H1 (cell line): ENCODE measurements at regions not wholly inside any gene's neighbourhood (a gene's known extent, or its start where the extent isn't known, plus 50 kb on each side); places are given as distances from the start of the nearest gene placed in this dataset.
"Not testable (repeated sequence)": the region's sequence is repeated elsewhere in the genome, so short reads cannot be mapped to it uniquely, and the experiment has no call there.

Experiments used
- CTCF ChIA-PET: fragments of 300-600 bp; sonication (Branson Sonifier 250); formaldehyde crosslinking; loops from one replicate; lab custom pipeline; 2021; ENCODE audit not compliant: partially characterized antibody; lab: Charles Lee
- POLR2A ChIA-PET: fragments of 300-600 bp; sonication (Branson Sonifier 250); formaldehyde crosslinking; loops from one replicate; lab custom pipeline; 2021; ENCODE audit warnings: inconsistent platforms; ENCODE audit not compliant: partially characterized antibody; lab: Charles Lee
- DNase-seq, 2 experiments: peaks; one replicate each; pipeline versions ENCODE4 v3.0.0 to v3.0.0-alpha.2; 2010 to 2022; ENCODE audit warnings: low spot score in 2 of 2, low read depth in 1 of 2, mixed read lengths in 1 of 2
- FAIRE-seq: peaks from 2 replicates; lab custom pipeline; 2011; peaks lifted over from hg19 to GRCh38; lab: Jason Lieb, UNC
- H2AFZ ChIP-seq: 2 replicates; pipeline ENCODE4 v1.8.1; 2012; ENCODE audit warnings: low read length, inconsistent platforms
- H2AK5ac ChIP-seq: 2 replicates; pipeline ENCODE4 v1.6.1; 2013; ENCODE audit warnings: low read depth, low read length
- H2BK120ac ChIP-seq: replicated peaks from 2 replicates; pipeline ENCODE3; 2013; ENCODE audit warnings: low read depth, low read length, inconsistent platforms
- H2BK12ac ChIP-seq: 2 replicates; pipeline ENCODE4 v1.6.1; 2013; ENCODE audit warnings: low read depth, low read length
- H2BK15ac ChIP-seq: 2 replicates; pipeline ENCODE4 v1.6.1; 2013; ENCODE audit warnings: low read length
- H2BK20ac ChIP-seq: 2 replicates; pipeline ENCODE4 v1.6.1; 2013; ENCODE audit warnings: low read length
- H2BK5ac ChIP-seq: 2 replicates; pipeline ENCODE4 v1.6.1; 2013; ENCODE audit warnings: low read depth, low read length
- H3K14ac ChIP-seq: 2 replicates; pipeline ENCODE4 v1.6.1; 2013; ENCODE audit warnings: inconsistent platforms; ENCODE audit not compliant: insufficient read length
- H3K18ac ChIP-seq: 2 replicates; pipeline ENCODE4 v1.6.1; 2013; ENCODE audit warnings: low read length; ENCODE audit errors: extremely low read depth
- H3K23ac ChIP-seq: 2 replicates; pipeline ENCODE4 v1.6.1; 2013; ENCODE audit warnings: inconsistent platforms; ENCODE audit not compliant: insufficient read length
- H3K23me2 ChIP-seq: 2 replicates; pipeline ENCODE4 v1.6.1; 2013; ENCODE audit warnings: low read depth, low read length
- H3K27ac ChIP-seq: 2 replicates; pipeline ENCODE4 v1.6.1; 2011; ENCODE audit warnings: low read depth, low read length, inconsistent platforms
- H3K27me3 ChIP-seq, 4 experiments: replicated peaks in 1 of 4; 1 replicate in 1 of 4; 2 replicates in 3 of 4; pipeline versions ENCODE4 v1.6.1 to v1.8.1; 2011 to 2013; ENCODE audit warnings: low read length in 3 of 4, mild to moderate bottlenecking in 3 of 4, inconsistent platforms in 2 of 4, mixed read lengths in 2 of 4, moderate library complexity in 1 of 4; ENCODE audit not compliant: control insufficient read depth in 3 of 4, insufficient read depth in 3 of 4; ENCODE audit errors: extremely low read depth in 1 of 4
- H3K36me3 ChIP-seq, 4 experiments: 2 replicates each; pipeline versions ENCODE4 v1.6.1 to v1.8.1; 2011 to 2013; ENCODE audit warnings: mild to moderate bottlenecking in 4 of 4, low read length in 3 of 4, moderate library complexity in 2 of 4, control low read depth in 1 of 4, inconsistent platforms in 1 of 4; ENCODE audit not compliant: insufficient read depth in 4 of 4, control insufficient read depth in 2 of 4
- H3K4ac ChIP-seq: replicated peaks from 2 replicates; pipeline ENCODE3; 2013; ENCODE audit warnings: low read length, low read depth, mixed read lengths, inconsistent platforms; ENCODE audit not compliant: insufficient read length
- H3K4me1 ChIP-seq, 4 experiments: replicated peaks in 1 of 4; 1 replicate in 1 of 4; 2 replicates in 3 of 4; pipeline versions ENCODE4 v1.6.1 to v1.8.1; 2011 to 2013; ENCODE audit warnings: low read length in 3 of 4, inconsistent platforms in 2 of 4, mixed read lengths in 1 of 4; ENCODE audit not compliant: insufficient read depth in 4 of 4, control insufficient read depth in 3 of 4
- H3K4me2 ChIP-seq, 2 experiments: 2 replicates each; pipeline versions ENCODE4 v1.6.1 to v1.8.1; 2011 to 2013; ENCODE audit warnings: low read depth in 2 of 2, low read length in 2 of 2, control low read depth in 1 of 2, inconsistent platforms in 1 of 2, mild to moderate bottlenecking in 1 of 2; ENCODE audit not compliant: insufficient read depth in 1 of 2
- H3K4me3 ChIP-seq, 4 experiments: fragments of 200-600, 300-600 bp in 1 of 4; sonication (generic), shearing (Covaris generic), sonication (Bioruptor Twin) in 1 of 4; 2 replicates each; pipeline versions ENCODE4 v1.5.1 to v1.8.1; 2011 to 2016; ENCODE audit warnings: low read length in 4 of 4, low read depth in 3 of 4, control low read depth in 2 of 4, inconsistent platforms in 2 of 4, mild to moderate bottlenecking in 2 of 4, mixed read lengths in 1 of 4, moderate library complexity in 1 of 4; ENCODE audit not compliant: insufficient read depth in 2 of 4; ENCODE audit errors: extremely low read depth in 1 of 4
- H3K56ac ChIP-seq: replicated peaks from 2 replicates; pipeline ENCODE3; 2013; ENCODE audit warnings: low read depth, mild to moderate bottlenecking, mixed read lengths, low read length, inconsistent platforms; ENCODE audit not compliant: insufficient read length
- H3K79me1 ChIP-seq: 2 replicates; pipeline ENCODE4 v1.6.1; 2013; ENCODE audit warnings: low read depth, low read length, control low read depth
- H3K79me2 ChIP-seq, 2 experiments: 2 replicates each; pipeline versions ENCODE4 v1.6.1 to v1.8.1; 2012 to 2013; ENCODE audit warnings: low read length in 2 of 2, mild to moderate bottlenecking in 2 of 2, inconsistent platforms in 1 of 2; ENCODE audit not compliant: insufficient read depth in 2 of 2, control insufficient read depth in 1 of 2
- H3K9ac ChIP-seq, 4 experiments: replicated peaks in 1 of 4; 1 replicate in 1 of 4; 2 replicates in 3 of 4; pipeline versions ENCODE4 v1.6.1 to v1.8.1; 2011 to 2013; ENCODE audit warnings: low read depth in 3 of 4, low read length in 3 of 4, control low read depth in 2 of 4, mild to moderate bottlenecking in 2 of 4, moderate library complexity in 2 of 4, inconsistent platforms in 1 of 4; ENCODE audit errors: extremely low read depth in 1 of 4
- H3K9me3 ChIP-seq, 2 experiments: 2 replicates each; pipeline versions ENCODE4 v1.6.1 to v1.8.1; 2012 to 2013; ENCODE audit warnings: mild to moderate bottlenecking in 2 of 2, moderate library complexity in 2 of 2, control low read depth in 1 of 2, inconsistent platforms in 1 of 2, low read depth in 1 of 2, low read length in 1 of 2, mixed read lengths in 1 of 2; ENCODE audit not compliant: insufficient read depth in 2 of 2
- H4K20me1 ChIP-seq, 2 experiments: replicated peaks in 1 of 2; 2 replicates each; pipeline versions ENCODE3 to v1.8.1; 2011 to 2013; ENCODE audit warnings: inconsistent platforms in 2 of 2, low read length in 2 of 2, mild to moderate bottlenecking in 1 of 2; ENCODE audit not compliant: insufficient read depth in 2 of 2, control insufficient read depth in 1 of 2
- H4K5ac ChIP-seq: 2 replicates; pipeline ENCODE4 v1.6.1; 2013; ENCODE audit warnings: low read length, low read depth, mixed read lengths, inconsistent platforms; ENCODE audit not compliant: insufficient read length
- H4K8ac ChIP-seq: 2 replicates; pipeline ENCODE4 v1.8.0; 2013; ENCODE audit warnings: mild to moderate bottlenecking, moderate library complexity, low read length, inconsistent platforms; ENCODE audit not compliant: insufficient read depth; ENCODE audit errors: extremely low read depth
- H4K91ac ChIP-seq: replicated peaks from 2 replicates; pipeline ENCODE3; 2013; ENCODE audit warnings: low read length, mixed read lengths, inconsistent platforms; ENCODE audit not compliant: insufficient read length
- WGBS, 2 experiments: shearing (Covaris generic) in 1 of 2; methylation state at CpG; one replicate each; pipeline versions ENCODE4 v1.1.6 to v1.1.7; 2013 to 2015; ENCODE audit warnings: low lambda C conversion rate in 2 of 2, mixed read lengths in 2 of 2, inconsistent platforms in 1 of 2, low coverage in 1 of 2, missing lambda C conversion rate in 1 of 2; ENCODE audit not compliant: insufficient replicate concordance in 2 of 2, insufficient coverage in 1 of 2, insufficient read length in 1 of 2; ENCODE audit errors: extremely low coverage in 1 of 2, missing lambda C conversion rate in 1 of 2; 5-methylcytosine and 5-hydroxymethylcytosine counted together

GRCh38 chr2:18963739-18964256 is 374.4 kb upstream of the NT5C1B start:
- H3K23me2 ChIP-seq, FAIRE-seq, H2BK15ac ChIP-seq, H3K27me3 ChIP-seq, H3K23ac ChIP-seq, H3K18ac ChIP-seq, H3K9ac ChIP-seq, H2BK20ac ChIP-seq, H2AFZ ChIP-seq, H3K9me3 ChIP-seq, H4K20me1 ChIP-seq, H3K56ac ChIP-seq, H3K27ac ChIP-seq, H3K79me1 ChIP-seq, H3K14ac ChIP-seq, H3K79me2 ChIP-seq, H3K4me1 ChIP-seq, H3K4ac ChIP-seq, H2BK5ac ChIP-seq, H3K4me3 ChIP-seq, H4K5ac ChIP-seq, CTCF ChIA-PET, H4K8ac ChIP-seq, H2AK5ac ChIP-seq, H2BK120ac ChIP-seq, H4K91ac ChIP-seq, H3K36me3 ChIP-seq, POLR2A ChIA-PET, DNase-seq, H3K4me2 ChIP-seq, H2BK12ac ChIP-seq: not testable (repeated sequence)
- WGBS, 2 experiments: 96% methylated on average over 3 of the region's 3 CpGs; no CpG with 5 or more reads in 1 of the 2 experiments
